SK-N-MC (cell line): ENCODE measurements at regions not wholly inside any gene's neighbourhood (a gene's known extent, or its start where the extent isn't known, plus 50 kb on each side); places are given as distances from the start of the nearest gene placed in this dataset.

ENCODE experiments used
- EZH2 ChIP-seq: fragments of 200-600 bp; sonication (generic); IDR thresholded peaks from one replicate; pipeline ENCODE4 v1.6.1; 2017; ENCODE audit warnings: antibody characterized with exemption
- POLR2AphosphoS5 ChIP-seq: IDR thresholded peaks from 2 replicates; pipeline ENCODE4 v1.6.1; 2012; ENCODE audit warnings: mild to moderate bottlenecking, low read depth, low read length, borderline replicate concordance

DNA sequence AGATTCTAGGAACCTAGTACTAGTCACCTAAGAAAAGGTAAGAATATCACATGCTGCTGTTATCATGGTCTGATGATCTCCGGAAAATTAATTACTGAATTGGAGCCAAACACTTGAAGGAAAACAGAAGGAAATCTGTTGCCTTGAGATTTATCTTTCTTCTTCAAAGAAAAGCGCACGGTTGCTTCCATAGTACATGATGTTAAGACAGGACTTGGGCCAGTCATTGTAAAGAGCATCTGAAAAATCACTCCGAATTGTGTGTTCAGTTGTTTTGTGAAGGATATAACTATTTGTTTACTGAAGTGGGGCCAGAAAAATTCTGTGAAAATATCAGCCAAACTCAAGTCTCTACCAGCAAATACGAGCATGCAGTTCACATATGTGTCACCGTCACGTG, 134.9 kb upstream of the FOXN3 start:
- TF ChIP-seq EZH2 (no peak), POLR2AphosphoS5 (no peak)
